MM.1S (cell line): ENCODE measurements at regions not wholly inside any gene's neighbourhood (a gene's known extent, or its start where the extent isn't known, plus 50 kb on each side); places are given as distances from the start of the nearest gene placed in this dataset.

ENCODE experiments used
- EZH2 ChIP-seq: fragments of 300-600 bp; sonication (generic); optimal IDR thresholded peaks from 2 replicates; pipeline ENCODE3; 2017; ENCODE audit warnings: low read depth, mild to moderate bottlenecking, antibody characterized with exemption, low read length, mixed read lengths
- TF ChIP-seq, protein P1 (sequence below): fragments of 300-600 bp; sonication (generic); IDR thresholded peaks from 2 replicates; pipeline ENCODE4 v1.5.1; 2016; ENCODE audit warnings: antibody characterized with exemption, low read length, mixed read lengths

DNA sequence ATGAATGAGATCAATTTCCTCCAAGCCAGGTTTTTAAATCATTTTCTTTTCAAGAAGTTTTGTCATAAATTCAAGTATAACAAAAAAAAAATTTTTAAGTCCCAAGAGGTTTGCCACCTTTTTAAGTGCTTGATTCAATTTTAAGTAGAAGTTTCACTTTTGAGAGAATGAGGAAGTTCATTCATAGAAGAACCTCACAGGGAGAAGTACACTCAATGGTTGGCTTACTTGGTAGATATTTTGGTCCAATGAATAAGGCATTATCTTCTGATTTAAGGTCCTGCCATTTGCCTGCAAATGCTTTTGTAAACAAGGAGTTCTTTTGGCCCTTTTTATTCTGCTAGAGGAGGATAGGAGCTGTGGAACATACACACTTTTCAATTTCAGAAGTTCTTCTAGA lies 96.7 kb upstream of the NOVA1 start:
- TF ChIP-seq, protein P1, sequence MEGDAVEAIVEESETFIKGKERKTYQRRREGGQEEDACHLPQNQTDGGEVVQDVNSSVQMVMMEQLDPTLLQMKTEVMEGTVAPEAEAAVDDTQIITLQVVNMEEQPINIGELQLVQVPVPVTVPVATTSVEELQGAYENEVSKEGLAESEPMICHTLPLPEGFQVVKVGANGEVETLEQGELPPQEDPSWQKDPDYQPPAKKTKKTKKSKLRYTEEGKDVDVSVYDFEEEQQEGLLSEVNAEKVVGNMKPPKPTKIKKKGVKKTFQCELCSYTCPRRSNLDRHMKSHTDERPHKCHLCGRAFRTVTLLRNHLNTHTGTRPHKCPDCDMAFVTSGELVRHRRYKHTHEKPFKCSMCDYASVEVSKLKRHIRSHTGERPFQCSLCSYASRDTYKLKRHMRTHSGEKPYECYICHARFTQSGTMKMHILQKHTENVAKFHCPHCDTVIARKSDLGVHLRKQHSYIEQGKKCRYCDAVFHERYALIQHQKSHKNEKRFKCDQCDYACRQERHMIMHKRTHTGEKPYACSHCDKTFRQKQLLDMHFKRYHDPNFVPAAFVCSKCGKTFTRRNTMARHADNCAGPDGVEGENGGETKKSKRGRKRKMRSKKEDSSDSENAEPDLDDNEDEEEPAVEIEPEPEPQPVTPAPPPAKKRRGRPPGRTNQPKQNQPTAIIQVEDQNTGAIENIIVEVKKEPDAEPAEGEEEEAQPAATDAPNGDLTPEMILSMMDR: no peak
- TF ChIP-seq EZH2: no peak
